ENCODE measurements at regions not wholly inside any gene's neighbourhood (a gene's known extent, or its start where the extent isn't known, plus 50 kb on each side); places are given as distances from the start of the nearest gene placed in this dataset.

DNA sequence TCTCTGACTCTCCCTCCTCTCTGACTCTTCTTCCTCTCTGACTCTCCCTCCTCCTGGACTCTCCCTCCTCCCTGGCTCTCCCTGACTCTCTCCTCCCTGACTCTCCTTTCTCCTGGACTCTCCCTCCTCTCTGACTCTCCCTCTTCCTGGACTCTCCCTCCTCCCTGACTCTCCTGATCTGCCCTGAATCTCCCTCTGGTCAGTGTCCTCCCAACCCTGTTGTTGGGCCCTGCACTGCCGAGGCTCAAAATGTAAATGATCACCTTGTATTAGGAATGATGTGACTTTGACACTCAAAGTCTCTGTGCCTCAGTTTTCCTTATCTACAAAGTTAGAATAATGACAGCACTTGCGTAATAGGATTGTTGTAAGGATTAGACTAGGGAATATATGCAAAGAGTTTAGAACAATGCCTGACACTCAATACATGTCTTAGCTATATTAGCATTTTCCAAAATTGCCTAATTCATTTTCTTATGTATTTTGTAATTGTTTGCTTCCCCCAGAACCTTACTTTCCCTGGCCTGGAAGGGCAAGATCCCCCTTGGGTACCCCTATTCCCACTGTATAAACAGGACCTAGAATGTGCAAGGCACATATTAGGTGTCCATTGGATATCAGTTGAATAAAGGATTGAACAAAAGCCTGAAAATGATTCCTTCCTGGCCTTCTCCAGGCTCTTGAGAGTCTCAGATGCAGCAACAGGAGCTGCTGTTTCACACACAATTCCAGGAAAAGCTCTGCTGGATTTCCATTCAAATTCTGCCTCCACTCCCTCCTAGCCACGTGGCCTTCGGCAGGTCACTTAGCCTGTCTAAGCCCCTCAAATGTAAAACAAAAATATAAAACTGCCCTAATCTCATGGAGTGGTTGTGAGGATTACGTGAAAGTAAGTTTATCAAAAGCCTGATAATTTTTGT, 170.1 kb downstream of the INHBB start:
- DNase-seq (ENCODE audit: low spot score), result no peak

DNA sequence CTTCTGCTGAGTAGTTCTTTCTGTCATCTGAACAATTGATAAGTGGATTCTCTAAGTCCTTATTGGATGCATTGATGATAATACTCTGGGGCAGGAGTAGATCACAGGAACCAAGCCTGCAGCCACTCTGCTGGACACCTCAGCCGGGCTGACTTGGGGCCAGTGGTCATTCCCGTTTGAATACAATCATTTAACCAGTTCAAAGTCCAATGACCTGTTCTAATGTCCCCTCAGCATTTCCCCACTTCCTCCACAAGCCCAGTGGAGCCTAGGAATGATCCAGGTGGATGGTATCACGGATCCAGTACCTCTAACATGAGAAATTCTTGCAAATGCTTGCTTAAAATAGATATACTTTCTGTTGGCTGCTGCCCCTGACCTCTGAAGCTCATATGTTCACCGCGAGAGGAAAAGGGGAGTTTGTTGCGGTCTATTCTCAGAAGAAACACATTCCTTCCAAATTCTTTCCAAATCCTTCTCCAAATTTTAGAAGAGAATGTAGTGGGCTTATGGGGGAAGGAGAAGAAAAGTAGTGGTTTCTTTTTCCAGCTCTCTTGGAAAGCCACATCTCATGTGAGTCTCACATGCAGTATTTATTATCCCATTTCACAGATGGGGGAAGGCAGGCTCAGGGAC, 170.9 kb downstream of the INHBB start:
- DNase-seq (ENCODE audit: low spot score), result no peak

DNA sequence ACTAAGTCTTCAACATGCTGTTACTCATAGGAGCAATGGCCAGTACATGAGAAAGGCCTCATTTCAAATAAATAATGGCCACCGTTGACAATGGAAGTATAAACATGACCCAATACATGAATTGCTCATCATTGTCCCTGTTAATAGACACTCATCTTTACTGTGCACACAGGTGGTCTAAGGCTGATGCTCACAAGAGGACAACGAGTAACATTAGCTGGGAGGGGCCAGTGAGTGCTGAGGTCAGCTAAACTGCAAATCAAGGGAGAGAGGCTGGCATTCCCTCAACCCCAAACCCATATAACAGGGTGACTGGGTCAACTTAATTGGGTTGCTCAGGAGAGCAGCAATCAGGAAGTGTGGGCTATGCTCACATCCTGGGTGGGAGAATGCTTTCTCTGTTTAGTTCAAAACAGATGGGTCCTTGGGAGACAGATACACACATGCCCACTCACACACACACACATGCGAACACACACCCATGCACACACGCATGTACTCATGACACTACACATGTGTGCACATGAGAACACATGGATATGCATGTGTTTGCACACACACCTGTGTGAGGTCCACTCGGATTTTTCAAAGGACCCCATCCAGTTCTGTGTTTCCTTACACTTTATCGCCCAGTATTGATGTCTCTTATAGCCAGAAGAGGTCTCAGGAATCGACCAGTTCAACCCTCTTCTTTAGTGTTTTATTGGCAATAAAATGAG, 172.0 kb downstream of the INHBB start:
- no peak for DNase-seq (ENCODE audit: low spot score)

DNA sequence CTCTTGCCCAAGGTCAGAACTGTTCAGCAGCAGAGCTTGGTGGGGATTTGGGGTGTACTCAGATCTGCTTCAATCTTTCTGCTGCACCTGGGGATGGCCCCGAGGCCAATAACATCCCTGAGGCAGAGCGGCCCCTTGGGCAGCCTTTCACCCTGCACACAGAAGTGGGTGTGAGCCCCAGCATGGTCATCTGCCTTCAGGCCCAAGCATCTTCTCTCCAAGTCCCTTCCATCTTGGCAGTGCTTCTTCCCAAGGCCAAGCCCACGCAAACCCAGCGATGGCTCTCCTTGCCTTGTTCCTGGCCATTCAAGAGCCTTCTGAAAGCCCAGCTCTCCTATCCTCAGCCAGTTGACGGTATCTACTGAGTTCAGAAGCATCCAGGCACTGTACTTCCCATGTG, 172.9 kb downstream of the INHBB start:
- DNase-seq (ENCODE audit: low spot score), result no peak

DNA sequence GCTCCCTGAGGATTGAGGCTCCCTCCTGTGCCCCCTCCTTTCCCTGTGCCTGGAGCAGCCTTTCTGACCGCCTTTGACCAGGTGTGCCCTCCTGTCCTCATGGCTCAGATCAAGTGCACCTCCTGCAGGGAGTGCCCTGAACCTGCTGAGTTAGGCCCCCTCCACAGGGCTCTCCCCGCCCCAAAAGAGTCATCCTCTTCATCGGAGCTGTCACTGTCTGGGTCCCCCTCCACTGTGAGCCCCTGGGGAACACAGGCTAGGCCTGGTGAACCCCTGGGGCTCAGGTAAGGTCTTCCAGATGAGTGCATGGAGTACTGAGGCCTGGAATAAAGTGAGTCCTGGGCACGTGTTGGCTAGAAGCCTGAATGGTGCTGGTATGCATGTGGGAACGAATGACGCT, 173.5 kb downstream of the INHBB start:
- DNase-seq (ENCODE audit: low spot score), result no peak

DNA sequence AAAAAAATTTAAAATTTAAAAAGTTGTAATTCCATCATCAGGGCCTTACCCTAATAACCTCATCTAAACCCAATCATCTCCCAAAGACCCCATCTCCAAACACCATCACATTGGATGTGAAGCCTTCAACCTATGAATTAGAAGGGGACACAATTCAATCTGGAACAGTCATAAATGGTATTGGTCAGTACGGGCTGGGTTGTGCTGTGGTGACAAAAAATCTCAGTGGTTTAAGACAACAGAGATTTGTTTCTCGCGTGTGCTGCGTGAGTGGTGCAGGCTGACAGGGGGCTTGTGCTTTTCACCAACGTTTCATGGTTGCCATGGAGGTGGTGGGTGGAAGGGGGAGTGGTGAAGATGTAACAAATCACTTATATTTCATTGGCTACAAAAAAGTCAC, 174.5 kb downstream of the INHBB start:
- DNase-seq (ENCODE audit: low spot score), result no peak

DNA sequence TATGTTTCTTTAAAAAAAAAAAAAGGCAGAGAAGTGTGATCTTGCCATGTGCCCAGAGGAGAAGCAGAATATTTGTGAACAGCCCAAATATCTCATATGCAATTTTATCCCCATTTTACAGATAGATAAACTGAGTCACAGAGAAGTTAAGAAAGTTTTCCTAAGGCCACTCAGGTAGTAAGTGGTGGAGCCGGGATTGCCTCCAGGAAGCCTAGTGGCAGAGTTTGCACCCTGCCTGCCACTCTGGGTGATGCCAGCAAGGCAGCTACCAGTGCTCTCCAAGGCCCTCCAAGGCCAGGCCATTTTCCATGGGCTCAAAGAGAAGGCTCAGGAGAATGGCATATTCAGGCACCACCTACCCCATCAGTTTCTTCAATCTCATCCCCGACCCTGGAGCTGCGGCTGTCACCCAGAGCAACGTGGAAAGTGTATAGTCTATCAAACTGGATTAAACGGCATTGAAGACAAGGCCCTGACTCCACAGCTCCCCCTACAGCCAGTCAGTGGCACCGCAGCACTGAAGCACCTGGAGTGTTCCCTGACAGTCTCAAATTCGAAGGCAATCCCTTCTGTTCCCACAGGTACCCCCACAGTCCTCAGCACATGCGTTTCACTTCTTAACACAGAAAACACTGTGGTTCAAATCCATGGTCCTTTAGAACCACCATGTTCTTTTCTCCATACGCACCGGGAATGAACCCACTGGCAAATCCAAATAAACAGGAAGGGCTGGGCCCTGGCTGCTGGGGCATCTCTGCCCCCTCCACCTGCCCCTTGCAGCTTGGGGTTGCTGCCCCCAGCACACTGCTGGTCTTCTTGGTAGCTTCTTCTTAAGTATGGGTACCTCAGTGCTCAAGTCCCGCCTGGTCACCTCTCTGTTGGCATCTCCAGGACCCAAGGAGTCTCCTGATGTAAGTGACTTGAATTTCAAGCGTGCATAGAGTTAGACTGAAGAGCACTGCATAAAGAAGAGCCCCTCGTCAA, 175.3 kb downstream of the INHBB start:
- DNase-seq (ENCODE audit: low spot score), result peak; percentile 7

DNA sequence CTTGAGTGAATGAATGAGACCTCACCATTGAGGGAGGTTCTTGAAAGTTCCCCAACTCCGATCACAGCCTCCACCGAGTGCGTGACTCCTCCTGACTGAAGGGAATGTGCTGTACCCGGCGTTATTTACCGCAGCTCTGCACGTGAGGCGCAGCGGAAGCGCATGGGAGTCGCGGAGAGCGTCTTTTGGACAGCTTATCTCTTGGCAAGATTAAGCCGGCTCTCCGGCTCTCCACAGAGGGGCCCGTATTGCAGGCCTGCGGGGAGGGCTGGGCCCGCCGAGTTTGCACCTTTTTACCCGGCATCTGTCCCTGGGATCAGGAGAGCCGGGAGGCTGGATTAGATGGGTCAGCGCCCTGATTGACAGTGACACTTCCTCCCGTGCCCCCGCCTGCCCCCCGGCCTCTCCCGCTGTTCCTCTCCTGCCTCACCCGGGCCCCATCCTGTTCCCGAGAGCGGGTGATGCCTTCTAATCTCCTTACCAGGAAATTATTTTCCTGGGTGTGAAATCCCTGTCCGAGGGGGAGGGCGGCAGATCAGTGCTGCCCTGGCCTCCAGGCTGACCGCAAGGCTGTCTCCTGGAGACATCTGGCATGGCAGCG, 176.3 kb downstream of the INHBB start:
- no peak for DNase-seq (ENCODE audit: low spot score)

DNA sequence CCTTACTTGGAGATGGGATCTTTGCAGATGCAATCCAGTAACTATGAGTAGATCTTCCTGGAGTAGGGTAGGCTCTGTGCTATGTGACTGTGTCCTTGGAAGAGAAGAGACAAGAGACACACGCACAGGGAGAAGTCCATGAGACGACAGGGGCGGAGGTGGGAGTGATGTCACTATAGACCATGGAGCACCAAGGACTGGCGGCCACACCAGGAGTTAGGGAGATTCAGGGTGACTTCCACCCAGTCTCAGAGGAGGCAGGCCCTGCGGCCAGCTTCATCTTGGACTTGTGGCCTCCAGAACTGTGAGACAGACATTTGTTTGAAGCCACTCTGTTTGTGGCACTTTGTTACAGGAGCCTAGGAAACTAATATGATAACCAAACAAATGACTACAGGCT, 177.8 kb downstream of the INHBB start:
- DNase-seq (ENCODE audit: low spot score), result no peak

DNA sequence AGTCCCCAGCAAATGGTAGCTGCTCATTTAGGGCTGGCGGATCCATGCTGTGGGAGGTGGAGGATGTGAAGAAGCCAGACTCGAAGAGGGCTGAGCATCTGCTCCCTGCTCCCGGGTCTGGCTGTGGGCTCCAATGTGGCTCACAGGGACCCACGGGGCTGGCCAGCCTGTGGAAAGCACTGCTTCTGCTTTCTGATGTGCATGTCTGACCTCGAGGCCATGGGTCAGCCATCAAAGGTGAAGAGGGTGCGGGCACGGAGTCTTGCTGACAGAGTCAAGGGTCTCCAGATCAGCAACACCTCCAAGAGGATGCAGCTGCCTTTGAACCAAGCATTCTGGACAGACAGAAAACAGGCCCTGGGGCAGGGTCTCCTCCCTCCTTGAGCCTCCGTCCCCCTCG, 178.2 kb downstream of the INHBB start:
- DNase-seq (ENCODE audit: low spot score), result no peak

DNA sequence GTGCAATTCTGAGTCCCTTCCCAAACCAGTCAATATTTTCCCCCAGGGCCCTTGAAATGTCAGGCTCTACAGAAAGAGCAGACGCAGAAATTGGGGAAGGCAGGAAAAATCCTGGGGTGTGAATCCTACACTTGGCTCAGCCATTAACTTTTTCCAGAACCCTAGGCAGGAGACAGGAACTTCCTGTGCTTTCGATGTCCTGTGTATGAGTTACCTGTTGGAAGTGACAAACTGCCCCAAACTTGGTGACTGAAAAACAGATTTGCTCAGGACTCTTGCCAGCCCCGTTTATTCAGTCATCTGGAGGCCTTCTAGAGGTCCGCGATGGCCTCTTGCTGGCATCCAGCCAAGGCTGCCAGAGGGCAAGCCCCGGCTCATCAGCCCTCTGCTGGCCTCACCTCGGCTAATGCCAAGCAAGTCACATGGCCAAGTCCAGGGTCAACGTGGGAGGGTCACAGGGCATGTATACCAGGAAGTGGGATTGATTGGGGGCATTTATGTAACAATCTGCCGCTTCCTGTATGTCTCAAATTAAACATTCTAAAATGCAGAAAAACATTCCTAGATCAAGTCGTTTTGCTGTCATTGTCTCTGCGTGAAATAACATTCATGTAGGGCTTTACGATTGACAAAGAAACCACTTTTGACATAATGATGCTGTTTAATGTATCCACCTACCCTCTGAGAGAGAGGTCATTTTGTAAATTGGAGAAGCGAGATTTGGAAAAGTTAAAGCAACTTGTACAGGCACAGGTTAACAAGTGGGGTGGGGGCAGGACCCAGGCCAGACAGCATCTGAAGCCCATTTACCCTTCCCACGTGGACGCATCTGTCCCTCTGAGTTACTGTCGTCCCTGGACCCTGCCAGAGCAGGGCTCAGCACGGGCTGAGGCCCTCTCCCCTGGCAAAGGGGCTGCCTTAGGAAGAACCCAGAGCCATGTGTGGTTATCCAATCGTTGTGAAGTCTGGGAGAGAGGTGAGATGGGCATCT, 179.4 kb downstream of the INHBB start:
- no peak for DNase-seq (ENCODE audit: low spot score)

DNA sequence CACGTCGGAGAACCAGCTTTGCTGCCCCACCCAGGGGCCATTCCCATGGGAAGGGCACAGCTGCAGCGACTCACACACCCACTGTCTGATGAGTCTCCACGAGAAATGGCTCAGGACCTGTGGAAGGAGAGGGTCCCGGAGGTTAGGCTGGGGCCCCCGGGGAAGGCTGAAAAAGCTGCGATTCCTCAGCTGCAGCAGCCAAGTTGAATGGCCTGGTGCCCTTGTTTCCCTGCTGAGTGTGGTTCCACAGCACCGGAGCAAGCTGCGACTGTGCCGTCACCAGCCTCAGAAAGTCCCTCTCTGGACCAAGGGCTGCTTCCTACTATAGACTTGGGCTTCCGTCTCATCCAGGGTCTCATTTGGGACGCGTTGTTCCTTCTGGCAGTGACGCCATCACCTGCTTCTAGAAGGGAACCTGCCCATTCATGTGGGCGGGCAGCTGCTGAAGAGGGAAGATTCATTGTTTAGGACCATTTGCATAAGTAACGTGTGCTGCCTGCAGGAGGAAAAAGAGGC, 180.2 kb downstream of the INHBB start:
- no peak for DNase-seq (ENCODE audit: low spot score)

DNA sequence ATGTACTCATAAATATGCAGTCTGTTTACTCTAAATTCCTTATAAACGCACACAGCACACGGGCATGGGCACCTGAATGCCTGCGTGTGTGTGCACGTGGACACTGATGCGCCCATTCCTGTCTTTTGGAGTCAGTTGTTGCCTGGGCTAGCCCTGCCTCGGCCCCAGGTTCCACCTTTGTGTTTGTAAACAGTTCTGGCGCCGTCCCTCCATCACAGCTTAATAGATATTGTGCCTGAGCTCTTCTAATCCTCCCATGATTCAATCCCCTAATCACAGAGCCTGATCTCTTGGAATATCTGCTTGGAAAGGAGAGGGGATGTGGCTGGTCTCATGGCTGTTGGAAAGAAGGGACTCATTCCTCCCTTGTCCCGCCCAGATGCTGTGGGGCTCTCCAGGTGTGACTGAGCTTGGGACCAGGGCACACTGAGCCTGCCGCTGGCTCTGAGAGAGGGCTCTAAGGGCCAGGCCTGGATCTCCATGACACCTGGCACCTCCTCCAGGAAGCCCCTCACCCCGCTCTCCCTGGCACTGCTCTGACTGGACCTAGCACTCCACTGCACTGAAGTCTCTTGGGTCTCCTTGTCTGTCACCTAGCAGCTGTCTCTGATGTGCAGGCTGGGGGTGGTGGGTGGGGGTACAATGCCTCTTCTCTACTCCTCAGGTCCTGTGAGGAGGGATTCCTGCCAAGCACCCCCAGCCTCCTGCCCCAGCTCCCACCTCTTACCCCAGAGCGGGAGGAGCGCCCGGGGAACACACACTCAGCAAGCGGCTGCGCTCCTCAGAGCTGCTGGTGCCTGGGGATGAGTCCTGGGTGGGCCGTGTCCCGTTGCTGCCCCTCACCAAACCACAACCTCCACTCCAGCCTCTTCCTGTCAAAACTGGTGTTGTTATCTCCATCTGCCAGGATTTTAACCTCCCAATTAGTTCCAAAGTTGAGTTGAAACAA, 181.3 kb downstream of the INHBB start:
- DNase-seq (ENCODE audit: low spot score), result no peak

DNA sequence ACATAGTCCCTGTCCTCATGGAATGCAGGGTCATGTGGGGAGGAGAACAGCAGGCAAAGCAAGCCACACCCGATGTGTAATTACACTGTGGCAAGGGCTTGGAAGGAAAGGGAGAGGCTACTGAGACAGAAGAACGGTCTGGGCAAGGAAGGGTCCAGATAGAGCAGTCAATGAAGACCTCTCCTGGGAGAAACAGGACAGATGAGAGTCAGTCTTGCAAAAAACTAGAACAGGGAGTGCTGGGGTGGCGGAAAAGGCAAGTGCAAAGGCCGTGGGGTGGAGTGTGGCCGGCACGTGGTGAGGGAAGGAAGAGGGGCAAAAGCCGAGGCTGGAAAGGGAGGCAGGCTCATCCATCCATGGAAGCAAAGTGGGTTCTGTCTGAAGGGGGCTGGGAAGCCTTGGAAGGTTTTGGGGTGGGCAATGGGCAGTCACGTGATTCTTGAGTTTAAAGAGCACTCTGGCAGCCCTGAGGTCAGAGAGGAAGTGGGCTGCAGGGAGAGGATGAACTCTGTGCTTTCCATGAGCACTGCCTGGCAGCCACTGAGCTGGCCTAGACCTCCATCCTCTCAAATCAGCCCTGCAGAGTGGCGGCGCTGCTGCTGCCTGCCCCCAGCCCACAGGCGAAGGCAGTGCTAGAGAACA, 182.2 kb downstream of the INHBB start:
- no peak for DNase-seq (ENCODE audit: low spot score)

DNA sequence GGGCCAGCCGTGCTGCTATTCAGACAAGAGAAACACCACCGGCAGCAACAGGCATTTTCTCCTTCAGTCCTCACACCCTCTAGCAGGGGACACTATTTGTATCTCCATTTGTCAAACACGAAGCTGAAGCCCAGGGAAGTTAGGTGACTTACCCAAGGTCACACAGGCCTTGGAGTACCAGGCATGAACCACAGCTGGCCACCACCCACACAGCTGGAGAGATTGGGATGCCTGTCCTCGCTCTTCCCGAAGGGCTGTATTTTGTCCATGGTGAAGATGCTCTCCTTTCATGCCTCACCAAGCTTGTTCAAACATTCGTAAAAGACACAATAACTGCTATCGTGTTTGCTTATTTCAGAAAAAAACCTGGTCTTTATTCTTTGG, 182.7 kb downstream of the INHBB start:
- no peak for DNase-seq (ENCODE audit: low spot score)

DNA sequence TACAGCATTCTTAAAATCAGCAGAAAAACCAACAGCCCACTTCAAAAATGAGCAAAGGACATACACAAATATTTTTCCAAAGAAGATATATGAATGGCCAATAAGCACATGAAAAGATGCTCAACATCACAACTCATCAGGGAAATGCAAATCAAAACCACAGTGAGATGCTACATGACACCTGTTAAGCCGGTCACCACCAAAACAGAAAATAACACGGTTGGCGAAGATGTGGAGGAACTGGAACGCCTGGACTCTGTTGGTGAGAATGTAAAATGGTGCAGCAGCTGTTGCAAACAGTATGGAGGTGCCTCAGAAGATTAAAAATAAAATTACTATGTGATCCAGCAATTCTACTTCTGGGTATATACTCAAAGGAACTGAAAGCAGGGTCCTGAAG, 184.8 kb downstream of the INHBB start:
- DNase-seq (ENCODE audit: low spot score), result no peak

DNA sequence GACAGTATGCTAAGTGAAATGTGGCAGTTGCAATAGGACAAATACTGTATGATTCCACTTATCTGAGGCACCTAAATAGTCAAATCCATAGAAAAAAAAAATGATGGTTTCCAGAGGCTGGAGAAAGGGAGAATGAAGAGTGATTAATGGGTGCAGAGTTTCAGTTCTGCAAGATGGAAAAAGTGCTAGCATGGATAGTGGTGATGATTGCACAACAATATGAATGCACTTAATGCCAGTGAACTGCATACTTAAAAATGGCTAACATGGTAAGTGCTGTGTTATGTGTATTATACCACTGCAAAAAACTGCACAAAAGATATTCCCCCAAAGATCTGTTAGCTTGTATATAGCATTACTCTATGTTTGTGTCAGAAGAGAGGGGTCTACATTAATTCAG, 185.4 kb downstream of the INHBB start:
- no peak for DNase-seq (ENCODE audit: low spot score)

All from cerebellar cortex (tissue), 1 donor.